Tongue (tissue), 1 donor: ENCODE measurements at regions not wholly inside any gene's neighbourhood (a gene's known extent, or its start where the extent isn't known, plus 50 kb on each side); places are given as distances from the start of the nearest gene placed in this dataset.

Experiments used
- DNase-seq: peaks from one replicate; pipeline ENCODE4 v3.0.0-alpha.2; 2015

- DNase-seq: no peak
Measured at GRCh38 chr1:79478728-79479373, 472.3 kb upstream of the ADGRL4 start.

- DNase-seq: no peak
Measured at GRCh38 chr1:79478160-79478559, 471.6 kb upstream of the ADGRL4 start.

GRCh38 chr1:79472067-79472656 lies 465.6 kb upstream of the ADGRL4 start:
- no peak for DNase-seq

- DNase-seq: no peak
Measured at GRCh38 chr1:79469139-79469538, 462.6 kb upstream of the ADGRL4 start.

GRCh38 chr1:79460773-79461436 lies 454.4 kb upstream of the ADGRL4 start:
- DNase-seq: no peak

GRCh38 chr1:79457562-79458224 lies 451.2 kb upstream of the ADGRL4 start:
- no peak for DNase-seq

GRCh38 chr1:79448426-79448825 lies 441.9 kb upstream of the ADGRL4 start:
- DNase-seq: no peak

- DNase-seq: no peak
Measured at GRCh38 chr1:79441238-79441637, 434.7 kb upstream of the ADGRL4 start.

- no peak for DNase-seq
Measured at GRCh38 chr1:79437540-79437939, 431.0 kb upstream of the ADGRL4 start.

GRCh38 chr1:79431340-79431739 lies 424.8 kb upstream of the ADGRL4 start:
- no peak for DNase-seq

GRCh38 chr1:79430437-79430836 lies 423.9 kb upstream of the ADGRL4 start:
- DNase-seq: no peak

- DNase-seq: no peak
Measured at GRCh38 chr1:79422726-79423125, 416.2 kb upstream of the ADGRL4 start.

- no peak for DNase-seq
Measured at GRCh38 chr1:79398501-79398900, 392.0 kb upstream of the ADGRL4 start.

- no peak for DNase-seq
Measured at GRCh38 chr1:79396901-79397300, 390.4 kb upstream of the ADGRL4 start.

- DNase-seq: no peak
Measured at GRCh38 chr1:79388694-79389361, 382.3 kb upstream of the ADGRL4 start.

GRCh38 chr1:79386730-79387129 lies 380.2 kb upstream of the ADGRL4 start:
- DNase-seq: no peak

GRCh38 chr1:79380078-79380477 lies 373.5 kb upstream of the ADGRL4 start:
- DNase-seq: no peak

GRCh38 chr1:79376106-79376505 lies 369.6 kb upstream of the ADGRL4 start:
- no peak for DNase-seq

GRCh38 chr1:79375352-79375751 lies 368.8 kb upstream of the ADGRL4 start:
- no peak for DNase-seq

GRCh38 chr1:79374397-79374796 lies 367.9 kb upstream of the ADGRL4 start:
- peak; percentile 45 for DNase-seq

GRCh38 chr1:79373481-79374125 lies 367.1 kb upstream of the ADGRL4 start:
- DNase-seq: peak; percentile 90

GRCh38 chr1:79371802-79372201 lies 365.3 kb upstream of the ADGRL4 start:
- no peak for DNase-seq
